OCI-LY7 (cell line): ENCODE measurements at regions not wholly inside any gene's neighbourhood (a gene's known extent, or its start where the extent isn't known, plus 50 kb on each side); places are given as distances from the start of the nearest gene placed in this dataset.
"Not testable (repeated sequence)": the region's sequence is repeated elsewhere in the genome, so short reads cannot be mapped to it uniquely, and the experiment has no call there.

Experiments used
- BruUV-seq: library from RNA; stranded (reverse); fragments of 400-500 nt; replicated peaks from 2 replicates; lab custom pipeline; 2021; lab: Mats Ljungman, UMichigan
- CTCF ChIA-PET: fragments of 300-600 bp; sonication (Branson Sonifier 250); formaldehyde crosslinking; loops from one replicate; lab custom pipeline; 2022; ENCODE audit warnings: antibody characterized with exemption; ENCODE audit not compliant: unreplicated experiment; lab: Charles Lee
- POLR2A ChIA-PET: fragments of 300-600 bp; sonication (Branson Sonifier 250); formaldehyde crosslinking; loops from one replicate; lab custom pipeline; 2022; ENCODE audit warnings: antibody characterized with exemption; lab: Charles Lee
- DNase-seq: peaks from one replicate; pipeline ENCODE4 v3.0.0-alpha.2; 2015; ENCODE audit warnings: low spot score
- H2AFZ ChIP-seq: fragments of 200-600 bp; sonication (generic), shearing (Covaris generic); 2 replicates; pipeline ENCODE4 v1.6.1; 2014; ENCODE audit warnings: mild to moderate bottlenecking, antibody characterized with exemption, low read length, moderate library complexity
- H3K27ac ChIP-seq: fragments of 200-600 bp; sonication (generic); 2 replicates; pipeline ENCODE4 v1.5.1; 2014; ENCODE audit warnings: mixed run types, low read depth, mild to moderate bottlenecking, moderate library complexity, low read length, inconsistent platforms; ENCODE audit not compliant: poor library complexity, severe bottlenecking
- H3K36me3 ChIP-seq: fragments of 200-600 bp; sonication (generic); 2 replicates; pipeline ENCODE4 v1.6.1; 2014; ENCODE audit warnings: mild to moderate bottlenecking, antibody characterized with exemption, low read length, moderate library complexity, mixed read lengths; ENCODE audit not compliant: insufficient read depth
- H3K4me1 ChIP-seq: fragments of 200-600 bp; sonication (generic); 2 replicates; pipeline ENCODE4 v1.5.1; 2014; ENCODE audit warnings: mild to moderate bottlenecking, low read length; ENCODE audit not compliant: insufficient read depth, poor library complexity, severe bottlenecking
- H3K4me2 ChIP-seq: fragments of 200-600 bp; sonication (generic); 2 replicates; pipeline ENCODE4 v1.6.1; 2014; ENCODE audit warnings: mild to moderate bottlenecking, low read length
- H3K4me3 ChIP-seq: fragments of 200-600 bp; sonication (generic); 2 replicates; pipeline ENCODE4 v1.5.1; 2014; ENCODE audit warnings: mild to moderate bottlenecking, low read depth, low read length; ENCODE audit not compliant: poor library complexity, severe bottlenecking
- H3K79me2 ChIP-seq: fragments of 200-600 bp; sonication (generic); 2 replicates; pipeline ENCODE4 v1.6.1; 2016; ENCODE audit warnings: low read depth, mild to moderate bottlenecking, low read length, moderate library complexity, mixed read lengths; ENCODE audit not compliant: insufficient read depth
- H3K9me2 ChIP-seq: fragments of 200-600 bp; sonication (generic); 2 replicates; pipeline ENCODE4 v1.6.1; 2016; ENCODE audit warnings: mild to moderate bottlenecking, low read length, mixed read lengths; ENCODE audit not compliant: insufficient read depth
- H3K9me3 ChIP-seq: fragments of 200-600 bp; sonication (generic); 2 replicates; pipeline ENCODE4 v1.6.1; 2014; ENCODE audit warnings: mild to moderate bottlenecking, mixed run types, low read length, mixed read lengths
- H4K20me1 ChIP-seq: fragments of 200-600 bp; sonication (generic); 2 replicates; pipeline ENCODE4 v1.6.1; 2014; ENCODE audit warnings: mild to moderate bottlenecking, antibody characterized with exemption, low read length, moderate library complexity, mixed read lengths; ENCODE audit not compliant: insufficient read depth
- CTCF ChIP-seq: fragments of 200-600 bp; sonication (generic); conservative IDR thresholded peaks from 2 replicates; pipeline ENCODE4 v1.5.1; 2014; ENCODE audit warnings: mild to moderate bottlenecking, antibody characterized with exemption, low read length, moderate library complexity, mixed read lengths
- EZH2phosphoT487 ChIP-seq: fragments of 200-600 bp; sonication (generic); IDR thresholded peaks from 2 replicates; pipeline ENCODE4 v1.6.1; 2018; ENCODE audit warnings: low read depth, borderline replicate concordance, mild to moderate bottlenecking, mixed run types, antibody characterized with exemption, low read length, moderate library complexity, mixed read lengths
- intact Hi-C: fragments of 100-400 bp; cut with micrococcal nuclease; formaldehyde crosslinking; loops from one replicate; pipeline ENCODE4 v1.10.0; 2022; ENCODE audit not compliant: unreplicated experiment

- Histone ChIP-seq H3K4me1 (no peaks in the 10 kb centered on the region), H3K27ac (no peak overlapping the region), H3K36me3 (no peaks in the 10 kb centered on the region), H3K4me3 (no peak overlapping the region), H2AFZ (no peak overlapping the region), H3K4me2 (no peak overlapping the region), H3K79me2 (no peaks in the 10 kb centered on the region), H4K20me1 (no peaks in the 10 kb centered on the region), H3K9me2 (no peaks in the 10 kb centered on the region), H3K9me3 (no peaks in the 10 kb centered on the region)
- no peak for DNase-seq
- no peak for TF ChIP-seq EZH2phosphoT487
- no peak for TF ChIP-seq CTCF
- intact Hi-C loops, result no loop called here
- no TSS peak for BruUV-seq
- ChIA-PET CTCF (no interaction called here), POLR2A (no interaction called here)
These were observed 180.7 kb upstream of the TTC14 start for GRCh38 chr3:180421221-180421620.

GRCh38 chr3:180421721-180422120 is 180.2 kb upstream of the TTC14 start:
- H3K4me1 ChIP-seq, result no peaks in the 10 kb centered on the region
- no peaks in the 10 kb centered on the region for H3K9me3 ChIP-seq
- intact Hi-C loops, result no loop called here
- CTCF ChIA-PET, result no interaction called here
- no peak overlapping the region for H3K27ac ChIP-seq
- H4K20me1 ChIP-seq, result no peaks in the 10 kb centered on the region
- BruUV-seq, result no TSS peak
- H2AFZ ChIP-seq, result no peak overlapping the region
- H3K9me2 ChIP-seq, result no peaks in the 10 kb centered on the region
- no peaks in the 10 kb centered on the region for H3K36me3 ChIP-seq
- H3K79me2 ChIP-seq, result no peaks in the 10 kb centered on the region
- TF ChIP-seq CTCF (no peak), EZH2phosphoT487 (no peak)
- POLR2A ChIA-PET, result no interaction called here
- no peak for DNase-seq
- no peak overlapping the region for H3K4me3 ChIP-seq
- H3K4me2 ChIP-seq, result no peak overlapping the region

- H3K27ac ChIP-seq, BruUV-seq, POLR2A ChIA-PET, H3K79me2 ChIP-seq, H2AFZ ChIP-seq, CTCF ChIA-PET, H3K9me3 ChIP-seq, H3K36me3 ChIP-seq, H3K4me2 ChIP-seq, H4K20me1 ChIP-seq, H3K4me3 ChIP-seq, H3K9me2 ChIP-seq, H3K4me1 ChIP-seq, DNase-seq, intact Hi-C loops: not testable (repeated sequence)
These were observed 177.7 kb upstream of the TTC14 start for GRCh38 chr3:180424305-180424704.
